ENCODE measurements at regions not wholly inside any gene's neighbourhood (a gene's known extent, or its start where the extent isn't known, plus 50 kb on each side); places are given as distances from the start of the nearest gene placed in this dataset.
"Not testable (repeated sequence)": the region's sequence is repeated elsewhere in the genome, so short reads cannot be mapped to it uniquely, and the experiment has no call there.

DNA sequence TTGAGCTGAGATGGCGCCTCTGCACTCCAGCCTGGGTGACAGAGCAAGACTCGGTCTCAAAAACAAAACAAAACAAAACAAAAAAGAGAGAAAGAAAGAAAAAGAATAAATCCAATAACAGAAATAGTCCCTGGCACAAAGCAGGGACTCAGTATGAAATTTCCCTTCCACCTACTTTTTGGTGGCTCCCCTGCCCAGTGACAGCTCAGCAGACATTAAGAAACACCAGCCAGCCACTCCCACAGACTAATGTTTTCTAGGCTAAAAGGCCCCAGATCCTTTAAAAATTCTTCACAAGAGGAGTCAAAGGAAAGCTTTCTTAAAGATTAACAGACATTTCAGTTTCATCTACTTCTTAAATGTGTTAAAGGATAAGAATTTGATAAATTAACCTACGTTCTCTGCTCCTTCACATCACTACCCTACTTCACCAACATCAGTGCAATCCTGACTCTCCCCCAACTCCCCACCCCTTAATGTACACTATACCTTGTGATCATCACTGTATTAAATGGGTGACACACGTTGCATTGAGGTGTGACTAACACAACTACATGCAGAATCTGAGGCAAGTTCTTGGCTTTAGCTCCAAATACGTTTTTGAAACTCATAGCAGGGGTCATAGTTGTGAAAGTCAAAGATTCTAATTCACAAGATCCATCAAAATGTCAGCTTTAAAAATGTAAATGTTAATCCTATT lies 114.5 kb upstream of the CAV2 start:
- DNase-seq = no peak

DNA sequence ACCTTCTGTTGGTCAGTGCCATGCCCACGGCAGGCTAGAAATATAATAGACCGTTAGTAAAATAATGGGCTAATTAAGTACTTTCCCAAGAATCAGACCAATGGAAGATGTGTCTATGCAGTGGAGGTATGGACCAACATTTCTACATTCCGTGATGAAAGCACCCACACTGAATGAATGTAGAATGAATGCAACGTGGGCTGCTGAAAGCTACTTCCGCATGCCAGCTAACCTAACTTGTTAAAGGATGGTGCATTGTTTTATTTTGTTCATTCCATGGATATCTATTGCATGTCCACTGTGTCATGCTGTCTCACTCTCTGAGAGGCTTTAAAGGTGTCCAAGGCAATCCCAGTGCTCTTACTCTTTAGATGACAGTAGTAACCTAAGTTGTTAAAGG lies 112.9 kb upstream of the CAV2 start:
- no peak for DNase-seq

DNA sequence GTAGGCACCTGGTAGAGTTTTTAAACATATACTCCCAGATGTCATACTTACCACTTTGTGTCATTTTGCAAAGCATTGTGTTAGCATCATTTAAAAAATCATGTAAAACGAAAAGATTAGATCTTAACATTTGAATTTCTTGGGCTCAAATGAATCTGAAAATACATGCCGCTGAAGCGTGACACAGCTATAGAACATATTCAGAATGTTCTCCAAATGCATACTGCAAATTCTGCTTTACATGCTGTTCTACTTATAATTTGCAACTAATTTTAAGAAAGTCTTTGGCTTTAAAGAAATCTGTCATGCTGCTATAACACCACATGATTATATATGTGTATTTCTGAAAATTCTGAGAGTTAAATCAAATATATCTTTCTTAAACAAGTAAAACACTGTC lies 109.2 kb upstream of the CAV2 start:
- no peak for DNase-seq

DNA sequence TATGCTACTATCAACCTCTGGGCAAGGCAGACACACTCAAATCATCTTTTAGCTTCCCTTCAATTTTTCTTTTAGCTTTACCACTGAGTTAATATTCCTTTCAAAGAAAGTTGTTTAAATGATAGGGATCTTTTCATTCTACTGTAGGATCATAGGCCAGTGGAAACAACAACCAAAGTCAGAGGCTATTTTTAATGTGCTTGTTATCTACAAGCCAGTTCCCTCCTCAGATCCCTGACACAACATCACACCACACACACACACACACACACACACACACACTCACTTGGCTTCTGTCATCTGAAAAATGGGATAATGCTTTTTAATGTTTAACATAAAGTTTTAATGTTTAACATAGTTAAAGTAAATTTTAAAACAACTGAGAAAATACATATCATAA lies 106.7 kb upstream of the CAV2 start:
- DNase-seq = no peak

DNA sequence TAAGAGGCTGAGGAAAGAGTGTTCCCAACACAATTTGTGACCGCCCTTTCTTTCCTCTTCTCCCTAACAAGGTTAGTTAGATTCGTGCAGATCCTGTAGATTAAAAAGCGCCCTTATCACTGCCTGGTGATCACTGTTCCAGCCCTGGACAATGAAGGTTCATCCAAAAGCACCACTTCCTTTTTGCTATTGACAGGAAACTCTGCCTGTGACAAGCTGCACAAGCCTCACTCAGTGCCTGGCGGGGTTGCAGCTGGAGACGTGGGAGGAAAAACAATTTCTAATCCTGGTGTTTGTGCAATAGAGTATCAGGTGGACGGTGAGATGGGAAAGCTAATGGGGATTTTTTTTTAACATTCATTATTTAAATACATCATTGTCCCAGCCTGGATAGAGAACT lies 105.9 kb upstream of the CAV2 start:
- no peak for DNase-seq

DNA sequence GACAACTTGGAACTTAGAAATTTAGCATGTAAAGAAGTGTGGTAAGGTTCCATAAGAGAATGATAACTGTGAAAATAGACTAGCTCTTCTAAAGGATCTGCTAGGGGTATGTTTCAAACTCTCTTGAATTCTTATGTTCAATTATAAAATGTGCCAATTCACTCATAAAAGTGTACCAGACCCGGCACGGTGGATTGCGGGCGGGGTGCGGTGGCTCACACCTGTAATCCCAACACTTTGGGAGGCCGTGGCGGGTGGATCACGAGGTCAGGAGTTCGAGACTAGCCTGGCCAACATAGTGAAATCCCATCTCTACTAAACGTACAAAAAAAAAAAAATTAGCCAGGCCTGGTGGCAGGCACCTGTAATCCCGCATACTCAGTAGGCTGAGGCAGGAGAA lies 105.4 kb upstream of the CAV2 start:
- no peak for DNase-seq

DNA sequence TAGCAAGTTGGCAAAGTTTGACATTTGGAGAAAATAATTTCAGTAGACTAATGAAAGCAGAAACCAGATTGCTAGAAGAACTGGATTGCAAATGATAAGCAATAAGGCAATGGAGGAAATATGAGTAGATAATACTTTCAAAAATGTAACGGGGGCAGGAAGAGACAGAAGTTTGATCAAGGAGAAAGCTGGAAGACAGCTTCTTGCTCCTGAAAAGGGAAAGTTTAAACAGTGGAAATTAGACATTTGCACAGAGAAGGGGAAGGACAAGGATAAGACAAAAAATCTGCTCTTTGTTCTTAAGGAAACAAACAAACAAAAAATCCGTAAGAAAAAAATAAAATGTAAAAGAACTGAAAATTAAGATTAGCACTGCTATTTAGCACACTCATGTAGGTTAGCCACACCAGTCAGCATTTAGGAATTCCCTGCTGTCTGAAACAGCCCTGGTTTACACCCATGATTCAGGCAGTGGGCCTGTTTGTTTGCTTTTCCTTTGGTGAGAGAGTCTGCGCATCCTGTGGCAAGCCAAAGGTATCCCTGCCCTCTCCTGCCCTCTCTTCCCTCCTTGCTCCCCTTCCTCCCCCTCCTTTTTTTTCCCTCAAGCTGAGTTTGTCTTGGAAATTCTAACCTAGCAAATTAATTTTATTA lies 104.3 kb upstream of the CAV2 start:
- DNase-seq = no peak

DNA sequence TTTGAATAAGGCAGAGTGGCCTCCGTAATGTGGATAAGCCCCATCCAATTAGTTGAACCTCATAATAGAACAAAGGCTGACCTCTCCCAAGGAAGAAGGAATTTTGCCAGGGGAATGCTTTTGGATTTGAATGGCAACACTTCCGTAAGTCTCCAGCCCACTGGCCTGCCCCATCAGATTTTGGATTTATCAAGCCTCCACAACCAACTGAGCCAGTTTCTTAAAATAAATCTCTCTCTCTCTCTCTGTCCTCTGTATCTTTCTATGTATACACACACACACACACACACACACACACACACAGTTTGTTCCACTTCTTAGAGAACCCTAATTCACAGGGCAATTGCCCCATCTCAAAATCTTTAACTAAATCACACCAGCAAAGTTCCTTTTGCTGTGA lies 100.9 kb upstream of the CAV2 start:
- DNase-seq = no peak

DNA sequence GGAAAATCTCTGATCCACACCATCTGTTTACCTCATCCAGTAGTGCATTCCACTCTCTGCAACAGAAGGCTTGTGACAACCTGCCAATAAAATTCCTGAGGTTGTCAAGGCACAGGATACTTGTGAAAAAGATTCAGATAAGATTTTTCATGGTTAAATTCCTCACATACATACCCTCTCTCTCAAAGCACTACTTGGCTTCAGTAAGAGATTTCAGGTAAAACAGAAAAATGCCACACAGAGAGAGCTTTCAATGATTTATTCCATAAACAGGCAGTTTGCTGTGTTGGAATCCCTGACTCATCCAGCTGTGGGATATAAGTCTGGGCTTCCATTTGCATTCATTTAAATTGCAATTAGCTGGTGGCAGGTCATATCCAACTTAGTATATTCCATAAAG lies 99.7 kb upstream of the CAV2 start:
- DNase-seq = no peak

DNA sequence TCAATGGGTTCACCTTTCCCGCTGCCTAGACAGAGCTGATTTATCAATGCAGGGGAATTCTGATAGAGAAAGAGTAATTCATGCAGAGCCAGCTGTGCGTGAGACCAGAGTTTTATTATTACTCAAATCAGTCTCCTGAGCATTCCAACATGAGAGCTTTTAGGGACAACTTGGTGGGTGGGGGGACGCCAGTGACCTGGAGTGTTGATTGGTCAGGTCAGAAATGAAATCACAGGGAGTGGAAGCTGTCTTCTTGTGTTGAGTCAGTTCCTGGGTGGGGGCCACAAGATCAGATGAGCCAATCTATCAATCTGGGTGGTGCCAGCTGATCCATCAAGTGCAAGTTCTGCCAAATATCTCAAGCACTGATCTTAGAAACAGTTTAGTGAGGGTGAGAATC lies 99.0 kb upstream of the CAV2 start:
- DNase-seq = no peak

DNA sequence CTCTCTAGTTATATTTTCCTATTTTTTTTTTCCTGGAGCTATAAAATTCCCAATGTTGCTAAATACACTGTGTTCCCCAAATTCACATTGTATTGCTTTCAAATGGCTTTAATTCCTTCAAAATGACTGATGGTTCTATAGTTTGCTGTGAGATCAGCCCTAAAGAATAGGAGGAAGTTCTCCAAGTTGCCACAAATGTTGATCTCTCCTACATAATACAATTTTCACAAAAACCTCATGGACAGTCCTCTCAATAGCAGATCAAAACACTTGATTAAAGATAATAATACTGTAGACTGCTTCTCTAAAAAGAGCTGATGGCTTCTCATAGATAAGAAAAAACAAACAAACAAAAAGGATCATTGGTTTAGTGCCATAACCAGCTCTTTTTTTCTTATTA lies 97.8 kb upstream of the CAV2 start:
- no peak for DNase-seq

DNA sequence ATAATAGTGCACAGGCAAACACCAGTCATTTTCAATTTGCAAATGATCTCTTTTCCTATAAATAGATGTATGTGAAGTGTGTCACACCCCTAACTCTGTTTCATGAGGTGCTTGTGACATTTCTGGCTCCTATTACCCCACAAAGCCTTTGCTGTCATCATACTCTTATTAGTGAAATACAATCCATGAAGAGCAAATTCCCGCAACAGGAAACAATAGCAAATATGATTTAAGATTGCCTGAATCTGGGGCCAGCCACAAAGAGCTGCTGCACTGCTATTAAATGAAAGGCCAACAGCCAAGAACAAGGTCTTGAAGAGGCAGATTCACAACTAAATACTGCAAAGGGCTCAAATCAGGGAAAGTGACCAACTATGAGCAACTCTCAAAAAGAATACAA lies 96.3 kb upstream of the CAV2 start:
- DNase-seq = no peak

DNA sequence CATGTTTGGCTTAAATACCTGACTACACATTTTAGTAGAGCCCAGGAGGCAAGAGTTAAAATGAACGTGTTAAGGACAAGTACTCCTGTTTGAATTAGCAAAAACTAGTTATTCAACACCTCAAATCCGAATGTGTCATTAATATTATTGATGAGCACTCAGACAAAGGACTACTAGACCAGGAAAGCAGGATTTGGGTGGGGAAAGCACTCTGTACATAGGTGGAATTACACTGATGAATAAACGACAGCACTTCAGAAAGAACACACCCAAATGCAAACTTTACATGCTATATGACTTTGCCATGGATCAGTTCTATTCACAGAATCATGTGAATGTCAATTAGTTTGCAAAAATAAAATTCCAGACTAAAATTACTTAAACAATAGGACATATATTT lies 95.1 kb upstream of the CAV2 start:
- no peak for DNase-seq

DNA sequence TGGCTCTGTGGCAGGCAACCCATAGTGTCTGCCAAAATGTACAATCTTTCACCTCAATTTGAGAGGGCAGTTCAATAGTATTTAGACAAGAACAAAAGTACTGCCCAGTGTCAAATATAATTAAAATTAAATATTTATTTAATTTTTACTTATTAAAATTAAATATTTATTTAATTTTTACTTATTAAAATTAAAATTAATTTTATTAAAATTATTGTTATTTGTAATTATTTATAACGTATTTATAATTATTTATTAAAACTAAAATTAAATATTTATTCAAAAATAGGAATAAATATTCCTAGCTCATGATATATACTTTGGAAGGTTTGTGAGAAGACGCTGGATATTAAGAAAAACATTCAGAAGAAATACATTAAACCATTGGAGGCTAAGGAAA lies 93.7 kb upstream of the CAV2 start:
- no peak for DNase-seq

DNA sequence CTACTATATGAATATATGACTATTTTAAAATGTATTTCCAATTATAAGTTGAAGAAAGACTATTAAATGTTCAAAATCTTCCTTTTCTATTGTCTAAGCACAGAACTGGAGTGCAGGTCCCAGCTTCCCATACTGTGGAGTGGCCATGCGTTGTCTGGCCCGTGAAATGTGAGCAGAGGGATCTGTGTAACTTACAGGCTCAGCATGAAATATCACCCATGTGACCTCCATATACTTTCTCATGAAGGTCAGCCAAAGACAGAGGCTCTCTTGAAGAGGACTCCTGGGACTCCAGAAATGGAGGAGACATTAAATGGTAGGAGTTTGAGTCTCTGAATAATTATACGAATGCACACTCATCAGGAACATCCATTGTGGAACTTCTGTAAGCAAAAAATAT lies 92.4 kb upstream of the CAV2 start:
- DNase-seq = no peak

DNA sequence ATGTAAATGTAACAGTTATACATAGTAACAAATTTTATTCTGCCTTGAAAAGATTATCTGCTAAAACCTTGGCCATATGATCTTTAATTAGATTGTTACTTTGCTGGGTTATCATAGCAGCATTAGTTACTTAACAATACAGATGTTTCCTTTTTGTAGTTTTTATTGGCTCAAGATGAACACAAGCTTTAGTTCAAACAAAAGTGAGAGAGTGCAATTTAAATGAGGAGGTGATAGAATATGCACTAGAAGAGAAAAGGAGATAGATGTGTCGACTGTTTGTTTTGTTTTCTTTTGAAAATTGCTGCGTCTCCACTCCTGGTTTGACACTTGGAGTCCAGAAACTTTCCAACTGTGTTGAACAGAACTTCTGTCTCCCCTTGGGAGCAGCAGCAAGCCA lies 91.4 kb upstream of the CAV2 start:
- DNase-seq = no peak

DNA sequence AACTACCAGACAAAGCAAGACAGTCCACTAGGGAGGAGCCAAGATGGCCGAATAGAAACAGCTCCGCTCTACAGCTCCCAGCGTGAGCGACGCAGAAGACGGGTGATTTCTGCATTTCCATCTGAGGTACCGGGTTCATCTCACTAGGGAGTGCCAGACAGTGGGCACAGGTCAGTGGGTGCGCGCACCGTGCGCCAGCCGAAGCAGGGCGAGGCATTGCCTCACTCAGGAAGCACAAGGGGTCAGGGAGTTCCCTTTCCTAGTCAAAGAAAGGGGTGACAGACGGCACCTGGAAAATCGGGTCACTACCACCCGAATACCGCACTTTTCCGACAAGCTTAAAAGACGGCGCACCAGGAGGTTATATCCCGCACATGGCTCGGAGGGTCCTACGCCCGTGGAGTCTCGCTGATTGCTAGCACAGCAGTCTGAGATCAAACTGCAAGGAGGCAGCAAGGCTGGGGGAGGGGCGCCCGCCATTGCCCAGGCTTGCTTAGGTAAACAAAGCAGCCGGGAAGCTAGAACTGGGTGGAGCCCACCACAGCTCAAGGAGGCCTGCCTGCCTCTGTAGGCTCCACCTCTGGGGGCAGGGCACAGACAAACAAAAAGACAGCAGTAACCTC lies 90.6 kb upstream of the CAV2 start:
- not testable (repeated sequence) for DNase-seq

DNA sequence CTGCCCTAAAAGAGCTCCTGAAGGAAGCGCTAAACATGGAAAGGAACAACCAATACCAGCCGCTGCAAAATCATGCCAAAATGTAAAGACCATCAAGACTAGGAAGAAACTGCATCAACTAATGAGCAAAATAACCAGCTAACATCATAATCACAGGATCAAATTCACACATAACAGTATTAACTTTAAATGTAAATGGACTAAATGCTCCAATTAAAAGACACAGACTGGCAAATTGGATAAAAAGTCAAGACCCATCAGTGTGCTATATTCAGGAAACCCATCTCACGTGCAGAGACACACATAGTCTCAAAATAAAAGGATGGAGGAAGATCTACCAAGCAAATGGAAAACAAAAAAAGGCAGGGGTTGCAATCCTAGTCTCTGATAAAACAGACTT lies 88.8 kb upstream of the CAV2 start:
- DNase-seq = not testable (repeated sequence)

DNA sequence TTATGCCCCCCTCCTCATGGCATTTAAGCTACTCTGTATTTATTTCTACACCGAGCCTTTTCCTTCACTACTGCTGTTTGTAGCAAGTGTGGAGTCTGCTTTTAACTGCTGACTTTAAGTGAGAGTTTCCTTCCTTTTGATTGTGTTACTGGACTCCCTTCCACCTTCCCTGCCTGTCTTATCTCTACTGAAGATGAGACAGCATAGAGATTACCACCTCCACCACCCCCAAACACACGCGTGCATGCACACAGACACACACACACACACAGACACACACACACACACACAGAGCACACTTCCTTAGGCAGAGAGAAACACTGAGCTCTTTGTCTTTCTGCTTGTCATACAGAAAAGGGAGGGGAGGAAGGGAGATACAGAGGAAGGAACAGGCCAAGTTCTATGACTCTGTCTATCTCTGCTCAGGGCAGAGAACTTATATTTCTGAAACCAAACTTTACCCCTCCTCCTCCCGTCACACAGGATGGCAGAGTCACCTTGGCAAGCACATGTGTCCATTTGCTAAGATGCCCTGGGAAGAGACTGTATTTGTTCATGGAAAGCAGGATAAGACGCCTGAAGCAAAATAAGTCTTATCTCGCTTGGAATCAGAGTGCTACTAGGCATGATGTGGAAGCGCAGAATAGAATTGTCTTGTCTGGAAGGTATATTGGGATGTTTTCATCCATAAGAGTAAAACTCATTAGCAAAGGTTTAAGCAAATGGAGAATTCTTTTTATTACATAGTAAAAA lies 81.8 kb upstream of the CAV2 start:
- DNase-seq = no peak

DNA sequence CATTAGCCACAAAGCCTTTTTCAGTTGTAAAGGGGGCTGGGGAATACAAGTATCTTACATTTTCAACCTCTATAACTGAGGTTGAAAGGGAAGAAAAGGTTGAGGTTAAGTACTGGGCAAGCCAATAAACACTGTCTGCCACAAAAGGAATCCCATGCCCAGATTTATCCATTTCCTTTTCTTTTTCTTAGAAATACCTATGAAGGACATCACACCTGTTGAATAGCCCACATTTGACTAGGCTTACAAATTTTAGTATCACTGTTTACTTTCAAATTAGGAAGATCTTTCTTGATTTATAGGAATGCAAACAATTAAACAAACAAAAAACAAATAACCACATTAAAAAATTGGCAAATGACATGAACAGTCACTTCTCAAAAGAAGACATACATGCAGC lies 81.0 kb upstream of the CAV2 start:
- no peak for DNase-seq

DNA sequence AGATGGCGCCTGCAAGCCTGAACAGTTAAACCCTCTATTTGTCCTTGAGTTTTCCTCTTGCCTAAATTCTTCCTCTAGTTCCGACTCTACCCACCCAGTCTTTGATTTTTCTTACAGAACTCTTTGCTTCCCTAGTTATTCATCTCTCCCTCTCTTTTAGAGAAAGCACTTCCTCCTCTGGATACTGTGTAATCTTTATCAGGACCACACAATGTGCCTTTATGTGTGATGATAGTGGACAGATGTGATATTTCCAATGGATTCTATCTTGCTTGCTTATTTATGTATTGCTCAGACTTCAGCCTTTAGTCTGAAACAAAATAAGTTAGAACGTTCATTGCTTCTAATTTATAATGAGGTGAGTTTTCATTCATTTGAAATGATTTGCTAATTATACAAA lies 79.5 kb upstream of the CAV2 start:
- no peak for DNase-seq

DNA sequence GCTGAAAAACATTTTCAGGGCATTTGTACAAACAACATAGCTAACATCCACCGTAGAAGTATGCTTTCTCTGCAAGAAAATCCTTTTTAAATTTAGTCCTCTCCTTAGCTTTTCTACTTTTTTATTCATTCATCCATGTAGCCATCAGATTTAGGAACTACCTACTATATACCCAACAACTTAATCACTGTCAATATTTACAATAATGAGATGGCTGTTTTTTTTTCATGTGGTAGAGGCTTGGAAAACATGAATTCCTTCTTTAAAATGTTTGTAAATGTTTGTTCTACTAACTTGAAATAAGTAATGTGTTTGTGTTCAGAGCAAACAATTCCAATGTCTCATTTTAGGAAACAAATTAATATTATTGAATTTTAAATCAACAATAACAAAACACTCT lies 78.2 kb upstream of the CAV2 start:
- DNase-seq = no peak

DNA sequence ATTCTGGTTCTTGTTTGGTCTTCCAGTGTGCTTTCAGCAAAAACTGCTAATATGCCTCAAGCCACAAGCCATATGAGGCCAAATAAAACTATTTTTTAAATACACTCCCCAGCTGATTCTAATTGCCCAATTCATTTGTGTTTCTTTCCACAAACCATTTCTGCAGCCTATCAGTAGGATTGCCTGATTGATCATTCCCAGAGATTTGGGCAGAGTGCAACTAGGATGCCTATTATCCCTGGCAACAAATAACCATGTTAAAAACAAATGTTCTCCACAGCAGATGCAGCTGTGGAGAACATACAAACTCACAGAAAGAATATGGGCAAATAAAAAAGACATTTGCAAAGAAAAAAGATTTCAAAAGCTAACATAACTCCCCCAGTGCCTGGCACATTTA lies 76.9 kb upstream of the CAV2 start:
- DNase-seq = no peak

DNA sequence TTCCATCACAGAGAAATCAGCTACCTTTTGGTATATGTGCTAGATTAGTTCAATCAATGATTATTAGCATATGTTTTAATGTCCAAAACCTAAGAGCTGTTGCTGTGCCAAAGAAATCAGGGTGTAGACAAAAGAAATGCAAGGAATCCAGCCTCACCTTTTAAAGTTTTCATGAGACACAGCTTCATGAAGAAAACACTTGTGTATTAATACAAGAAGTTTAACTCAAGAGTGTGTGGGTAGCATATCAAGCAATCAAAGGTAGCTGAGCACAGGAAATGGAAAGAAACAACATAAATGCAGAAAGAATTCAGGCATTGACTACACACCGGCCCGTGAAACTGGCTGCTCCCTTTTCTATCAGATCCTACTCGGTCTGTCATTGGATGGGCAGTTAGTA lies 76.0 kb upstream of the CAV2 start:
- DNase-seq = no peak
